GM19025 (cell line): ENCODE measurements at regions not wholly inside any gene's neighbourhood (a gene's known extent, or its start where the extent isn't known, plus 50 kb on each side); places are given as distances from the start of the nearest gene placed in this dataset.
"Not testable (repeated sequence)": the region's sequence is repeated elsewhere in the genome, so short reads cannot be mapped to it uniquely, and the experiment has no call there.

Experiments
- ATAC-seq: cut with Tn5 transposase; IDR thresholded peaks from one replicate; pipeline ENCODE4 v1.9.1; 2021; ENCODE audit warnings: mild to moderate bottlenecking, low read depth, moderate library complexity; ENCODE audit not compliant: unreplicated experiment

GRCh38 chr4:166153548-166153947, 280.5 kb downstream of the TLL1 start:
- ATAC-seq = no peak

- no peak for ATAC-seq
Observed at GRCh38 chr4:166162327-166162726, 289.3 kb downstream of the TLL1 start.

- peak; percentile 95 for ATAC-seq
Observed at GRCh38 chr4:166165829-166166420, 292.9 kb downstream of the TLL1 start.

GRCh38 chr4:166169111-166169510, 296.1 kb downstream of the TLL1 start:
- ATAC-seq = no peak

GRCh38 chr4:166172619-166173018, 299.6 kb downstream of the TLL1 start:
- no peak for ATAC-seq

GRCh38 chr4:166174717-166175490, 301.9 kb downstream of the TLL1 start:
- no peak for ATAC-seq

GRCh38 chr4:166182145-166182544, 309.1 kb downstream of the TLL1 start:
- no peak for ATAC-seq

GRCh38 chr4:166195101-166195500, 322.1 kb downstream of the TLL1 start:
- no peak for ATAC-seq

- ATAC-seq = no peak
Observed at GRCh38 chr4:166197166-166197565, 324.1 kb downstream of the TLL1 start.

- ATAC-seq = no peak
Observed at GRCh38 chr4:166198041-166198440, 325.0 kb downstream of the TLL1 start.

GRCh38 chr4:166198516-166199310, 325.7 kb downstream of the TLL1 start:
- ATAC-seq = no peak

- ATAC-seq = no peak
Observed at GRCh38 chr4:166202991-166203390, 330.0 kb downstream of the TLL1 start.

GRCh38 chr4:166212326-166212725, 339.3 kb downstream of the TLL1 start:
- ATAC-seq = not testable (repeated sequence)

GRCh38 chr4:166222271-166222670, 349.2 kb downstream of the TLL1 start:
- no peak for ATAC-seq

- no peak for ATAC-seq
Observed at GRCh38 chr4:166228112-166228511, 355.1 kb downstream of the TLL1 start.

- no peak for ATAC-seq
Observed at GRCh38 chr4:166229799-166230198, 356.8 kb downstream of the TLL1 start.

- no peak for ATAC-seq
Observed at GRCh38 chr4:166230841-166231240, 357.8 kb downstream of the TLL1 start.

- ATAC-seq = no peak
Observed at GRCh38 chr4:166239354-166239753, 366.3 kb downstream of the TLL1 start.

- no peak for ATAC-seq
Observed at GRCh38 chr4:166252487-166253402, 379.7 kb downstream of the TLL1 start.

GRCh38 chr4:166257276-166257675, 384.2 kb downstream of the TLL1 start:
- no peak for ATAC-seq
